Colon (tissue), 2 donors: ENCODE measurements at regions not wholly inside any gene's neighbourhood (a gene's known extent, or its start where the extent isn't known, plus 50 kb on each side); places are given as distances from the start of the nearest gene placed in this dataset.
"Not testable (repeated sequence)": the region's sequence is repeated elsewhere in the genome, so short reads cannot be mapped to it uniquely, and the experiment has no call there.

ENCODE experiments used
- FAIRE-seq: peaks from 2 replicates; lab custom pipeline; 2012; peaks lifted over from hg19 to GRCh38; lab: Jason Lieb, UNC
- donor health status: control.
- donor health status: control.

DNA sequence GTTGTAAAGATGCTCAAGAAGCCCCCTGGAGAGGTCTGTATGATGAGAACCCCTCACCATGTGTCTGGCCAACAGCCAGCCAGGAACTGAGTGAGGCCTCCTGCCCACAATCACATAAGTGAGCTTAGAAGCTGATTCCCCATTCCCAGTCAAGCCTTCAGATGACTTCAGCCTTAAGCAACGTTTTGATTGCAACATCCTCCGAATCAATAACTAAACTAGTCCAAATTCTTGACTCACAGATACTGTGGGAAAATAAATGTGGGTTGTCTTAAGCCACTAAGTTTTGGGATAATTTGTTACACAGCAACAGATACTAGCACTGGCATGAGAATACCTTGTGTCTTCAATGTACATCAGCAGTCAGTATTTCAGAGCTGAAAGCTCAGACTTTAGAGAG, 54.5 kb upstream of the HS3ST4 start:
- FAIRE-seq, result no peak

DNA sequence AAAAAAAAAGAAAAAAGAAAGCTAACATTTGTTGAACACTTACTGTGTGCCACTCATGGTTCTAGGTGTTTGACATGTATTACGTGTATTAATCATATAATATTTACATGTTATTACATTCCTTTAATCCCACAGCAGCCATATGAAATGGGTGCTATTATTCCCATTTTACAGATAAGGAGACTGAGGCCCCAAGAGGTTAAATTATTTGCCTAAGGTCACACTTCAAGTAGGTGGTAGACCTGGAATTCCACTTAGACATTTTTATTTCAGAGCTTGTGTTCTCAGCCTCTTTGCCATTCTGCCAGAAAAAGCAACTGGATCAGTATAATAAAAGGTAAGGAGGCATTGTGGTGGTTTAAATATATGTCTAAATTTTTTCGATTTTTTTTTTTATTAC, 55.1 kb upstream of the HS3ST4 start:
- FAIRE-seq, result no peak

DNA sequence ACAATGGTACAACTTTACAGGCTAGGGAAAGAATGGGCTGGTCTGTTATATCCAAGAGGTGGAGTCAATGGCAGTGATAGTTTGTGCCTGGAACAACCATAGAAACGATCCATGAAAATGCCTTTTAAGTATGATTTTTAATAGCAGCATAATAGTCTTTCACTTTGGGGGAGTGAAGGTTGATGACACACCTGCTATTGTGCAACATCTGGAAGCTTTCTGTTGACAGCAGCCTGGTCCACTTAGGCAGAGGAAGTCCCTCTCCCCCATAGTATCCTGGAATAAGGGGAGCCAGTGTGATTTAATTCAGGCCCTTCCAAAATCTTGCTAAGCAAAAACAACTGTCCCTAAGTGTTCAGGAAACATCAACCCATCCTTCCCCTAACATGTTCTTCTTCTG, 56.3 kb upstream of the HS3ST4 start:
- FAIRE-seq, result no peak

DNA sequence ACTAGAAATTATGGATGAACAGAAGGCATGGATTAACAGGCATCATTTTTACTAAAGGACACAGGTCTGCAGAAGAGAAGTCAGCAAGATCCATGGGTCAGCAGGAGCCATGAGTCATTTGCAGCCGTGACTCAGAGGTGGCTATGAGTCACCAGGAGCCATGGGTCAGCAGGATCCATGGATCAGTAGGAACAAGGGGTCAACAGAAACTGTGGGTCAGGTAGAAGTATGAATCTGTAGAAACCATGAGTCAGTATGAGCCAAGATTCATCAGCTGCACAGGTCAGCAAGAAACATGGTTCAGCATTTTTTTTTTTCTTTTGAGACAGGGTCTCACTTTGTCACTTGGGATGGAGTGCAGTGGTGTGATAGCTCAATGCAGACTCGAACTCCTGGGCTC, 58.2 kb upstream of the HS3ST4 start:
- no peak for FAIRE-seq

DNA sequence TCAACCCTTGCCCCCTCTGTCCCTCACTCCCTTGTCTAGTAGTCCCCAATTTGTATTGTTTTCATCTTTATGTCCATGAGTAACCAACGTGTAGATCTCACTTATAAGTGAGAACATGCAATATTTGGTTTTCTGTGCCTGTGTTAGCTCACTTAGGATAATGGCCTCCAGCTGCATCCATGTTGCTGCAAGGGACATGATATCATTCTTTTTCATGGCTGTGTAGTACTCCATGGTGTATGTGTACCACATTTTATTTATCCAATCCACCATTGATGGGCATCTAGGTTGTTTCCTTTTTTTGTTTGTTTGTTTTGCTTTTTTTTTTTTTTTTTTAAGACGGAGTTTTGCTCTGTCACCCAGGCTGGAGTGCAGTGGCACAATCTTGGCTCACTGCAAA, 63.0 kb upstream of the HS3ST4 start:
- no peak for FAIRE-seq

DNA sequence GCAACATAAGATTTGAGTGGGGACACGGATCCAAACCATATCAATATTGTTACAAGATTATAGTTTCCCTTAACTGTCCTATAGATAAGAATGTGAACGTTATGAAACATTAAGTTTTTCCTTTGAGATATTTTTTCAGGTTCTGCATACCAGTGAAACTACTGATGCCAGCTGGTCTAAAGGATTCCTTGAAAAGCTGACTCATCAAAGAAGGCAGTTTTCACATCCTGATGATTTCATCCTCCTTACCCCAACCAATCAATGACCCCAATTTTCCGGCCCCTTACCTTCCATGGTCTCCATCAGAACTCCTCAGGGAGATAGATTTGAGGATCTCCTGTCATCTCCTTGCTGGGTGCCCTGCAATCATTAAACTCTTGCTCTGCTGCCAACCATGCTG, 64.1 kb upstream of the HS3ST4 start:
- FAIRE-seq, result no peak

DNA sequence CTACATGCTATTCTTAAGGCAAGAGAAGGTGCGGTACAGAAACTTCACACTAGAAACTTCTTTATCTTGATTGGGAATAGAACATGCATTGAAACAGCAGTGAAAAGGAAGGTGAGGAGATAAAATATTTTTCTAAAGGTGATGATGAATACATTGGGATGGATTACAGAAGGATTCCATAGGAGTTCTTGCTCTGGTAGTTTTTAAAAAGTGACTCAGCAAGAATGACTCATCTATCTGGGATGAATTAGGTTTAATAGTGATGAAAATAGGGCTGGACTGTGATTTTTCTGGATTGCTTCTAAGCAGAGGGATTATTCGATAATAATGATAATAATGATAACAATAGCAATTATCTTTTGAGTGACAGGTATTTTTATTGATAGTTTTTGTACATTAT, 65.6 kb upstream of the HS3ST4 start:
- FAIRE-seq, result no peak

DNA sequence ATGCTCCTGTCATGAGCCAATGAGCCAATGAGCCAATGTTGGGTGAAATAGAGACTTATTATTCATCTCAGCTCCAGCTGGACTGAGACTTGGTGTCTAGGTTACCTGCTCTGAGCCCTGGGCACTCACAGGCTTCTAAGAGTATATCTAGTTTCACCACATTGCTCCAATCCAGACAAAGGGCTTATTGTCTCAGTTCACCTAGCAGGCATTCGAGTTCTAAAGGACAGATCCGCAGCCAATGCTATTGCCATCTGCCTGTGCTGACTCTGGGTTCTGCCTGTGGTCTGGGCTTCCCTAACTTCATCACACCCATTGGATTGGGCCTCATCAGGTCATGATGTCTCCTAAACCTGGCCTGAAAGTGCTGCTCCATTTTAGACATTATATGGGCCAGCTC, 66.1 kb upstream of the HS3ST4 start:
- FAIRE-seq, result no peak

DNA sequence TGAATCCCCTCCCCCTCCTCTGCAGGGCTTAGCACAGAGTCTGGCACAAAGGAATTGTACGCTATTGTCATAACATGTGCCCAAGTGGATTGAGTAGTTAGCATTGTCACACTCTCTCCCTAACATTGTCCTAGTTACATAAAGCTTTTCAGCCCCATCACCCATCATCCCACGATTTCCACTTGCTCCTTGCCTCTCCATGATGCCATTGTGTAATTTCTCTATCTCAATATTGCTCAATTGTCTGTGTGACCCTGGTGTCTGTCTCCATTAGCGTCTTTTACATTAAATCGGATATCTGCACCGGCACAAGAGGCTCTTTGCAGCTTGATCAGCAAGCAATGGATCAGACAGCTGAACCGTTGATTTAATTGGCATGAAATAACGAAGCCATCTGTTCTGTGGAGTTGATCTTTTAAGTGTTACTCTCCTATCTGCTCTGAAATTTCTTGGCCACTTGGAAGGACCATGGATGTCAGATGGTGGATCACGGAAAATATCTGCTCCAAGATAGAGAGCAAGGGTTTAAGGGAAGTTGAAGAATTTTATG, 77.0 kb upstream of the HS3ST4 start:
- no peak for FAIRE-seq

DNA sequence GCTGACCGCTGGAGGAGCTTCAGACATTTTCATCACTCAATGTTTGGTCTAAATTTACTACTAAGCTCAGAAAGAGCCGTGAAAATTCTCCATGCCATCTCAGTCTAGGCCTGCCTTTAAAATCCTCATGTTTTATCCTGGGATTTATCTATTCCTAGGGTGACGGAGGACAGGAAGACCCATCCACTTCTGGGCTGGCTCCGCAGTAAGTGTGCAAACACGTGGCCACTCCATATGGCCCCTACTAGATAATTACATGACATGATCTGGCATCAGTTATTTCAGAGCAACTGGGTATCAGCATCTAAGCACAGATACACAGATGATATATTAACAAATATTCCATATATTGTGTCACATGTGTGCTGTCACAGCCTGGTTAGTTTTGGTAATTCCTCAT, 77.8 kb upstream of the HS3ST4 start:
- no peak for FAIRE-seq

DNA sequence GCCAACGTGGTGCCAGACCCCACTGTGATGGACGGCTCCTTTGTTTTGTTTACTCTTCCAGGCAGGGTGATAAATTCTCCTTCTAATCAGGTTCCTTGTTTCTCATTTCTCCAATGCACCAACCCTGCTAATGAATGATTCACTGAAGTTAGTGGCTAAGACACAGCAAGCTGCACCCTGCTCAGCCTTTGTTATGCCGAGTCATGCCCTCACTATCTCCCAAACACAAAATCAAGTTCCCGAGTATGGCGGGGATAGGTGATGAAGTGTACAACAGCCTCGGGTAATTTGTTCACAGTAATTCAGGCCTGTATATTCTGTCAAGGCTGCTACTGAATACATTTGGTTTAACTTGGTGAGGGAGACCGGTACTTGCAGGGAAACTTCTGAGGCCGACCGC, 83.8 kb upstream of the HS3ST4 start:
- no peak for FAIRE-seq

DNA sequence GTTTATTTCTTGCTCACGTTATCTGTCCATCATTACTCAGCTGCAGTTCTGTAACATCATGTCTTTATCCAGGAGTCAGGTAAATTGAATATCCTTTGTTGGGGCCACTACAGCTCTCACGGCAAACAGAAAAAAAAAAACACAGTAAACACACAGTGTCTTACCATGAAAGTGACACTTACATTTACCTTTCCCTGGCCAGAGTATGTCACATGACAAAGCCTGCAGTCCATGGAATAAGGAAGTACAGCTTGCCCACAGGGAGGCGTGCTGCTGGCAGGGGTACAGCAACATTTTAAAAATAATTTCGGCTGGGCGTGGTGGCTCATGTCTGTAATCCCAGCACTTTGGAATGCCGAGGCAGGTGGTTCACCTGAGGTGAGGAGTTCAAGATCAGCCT, 85.7 kb upstream of the HS3ST4 start:
- no peak for FAIRE-seq

DNA sequence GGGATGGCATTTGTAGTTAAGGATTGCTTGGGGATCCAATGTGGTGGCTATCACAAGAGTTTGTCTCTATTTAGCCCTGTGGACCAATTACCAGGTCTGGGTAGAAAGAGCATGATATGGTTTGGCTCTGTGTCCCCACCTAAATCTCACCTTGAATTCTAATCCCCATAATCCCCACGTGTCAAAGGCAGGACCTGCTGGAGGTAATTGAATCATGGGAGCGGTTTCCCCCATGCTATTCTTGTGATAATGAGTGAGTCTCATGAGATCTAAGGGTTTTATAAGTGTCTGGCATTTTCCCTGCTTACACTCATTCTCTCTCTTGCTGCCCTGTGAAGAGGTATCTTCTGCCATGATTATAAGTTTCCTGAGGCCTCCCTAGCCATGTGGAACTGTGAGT, 86.4 kb upstream of the HS3ST4 start:
- FAIRE-seq, result no peak

DNA sequence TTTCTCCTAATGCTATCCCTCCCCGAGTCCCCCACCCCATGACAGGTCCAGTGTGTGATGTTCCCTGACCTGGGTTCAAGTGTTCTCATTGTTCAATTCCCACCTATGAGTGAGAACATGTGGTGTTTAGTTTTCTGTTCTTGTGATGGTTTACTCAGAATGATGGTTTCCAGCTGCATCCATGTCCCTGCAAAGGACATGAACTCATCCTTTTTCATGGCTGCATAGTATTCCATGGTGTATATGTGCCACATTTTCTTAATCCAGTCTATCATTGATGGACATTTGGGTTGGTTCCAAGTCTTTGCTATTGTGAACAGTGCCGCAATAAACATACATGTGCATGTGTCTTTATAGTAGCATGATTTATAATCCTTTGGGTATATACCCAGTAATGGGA, 90.5 kb upstream of the HS3ST4 start:
- not testable (repeated sequence) for FAIRE-seq

DNA sequence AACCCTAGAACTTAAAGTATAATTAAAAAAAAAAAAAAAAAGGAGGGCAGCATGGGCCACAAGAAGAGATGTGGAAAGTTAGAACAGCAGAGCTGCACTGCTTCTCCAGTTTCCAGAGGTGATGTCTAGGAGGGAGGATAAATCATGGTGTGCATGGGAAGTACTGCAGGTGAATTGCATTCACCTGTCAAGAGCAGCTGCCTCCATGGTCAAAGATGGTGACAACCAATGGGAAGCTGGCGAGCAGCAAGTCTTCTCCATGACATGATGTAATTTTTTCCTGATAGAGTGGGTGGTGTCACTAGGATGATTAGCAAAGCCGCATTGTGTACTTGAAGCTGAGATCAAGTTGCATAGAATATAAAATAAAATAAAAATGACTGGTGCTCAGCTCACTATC, 95.6 kb upstream of the HS3ST4 start:
- FAIRE-seq, result no peak

DNA sequence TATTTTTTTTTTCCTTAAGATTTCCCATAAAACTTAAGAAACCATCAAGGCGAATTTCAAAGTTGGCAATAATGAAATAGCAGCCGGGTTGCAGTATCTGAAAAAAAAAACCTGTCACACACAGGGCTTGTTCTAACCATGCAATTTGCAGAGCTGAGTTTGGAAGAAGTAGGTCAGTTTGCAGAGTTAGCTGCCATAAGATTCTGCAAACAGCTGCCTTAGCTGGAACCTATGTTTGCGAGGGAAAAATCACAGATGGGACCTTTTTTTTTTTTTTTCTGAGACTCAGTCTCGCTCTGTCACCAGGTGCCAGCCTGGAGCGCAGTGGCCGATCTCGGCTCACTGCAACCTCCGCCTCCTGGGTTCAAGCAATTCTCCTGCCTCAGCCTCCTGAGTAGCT, 98.5 kb upstream of the HS3ST4 start:
- no peak for FAIRE-seq

DNA sequence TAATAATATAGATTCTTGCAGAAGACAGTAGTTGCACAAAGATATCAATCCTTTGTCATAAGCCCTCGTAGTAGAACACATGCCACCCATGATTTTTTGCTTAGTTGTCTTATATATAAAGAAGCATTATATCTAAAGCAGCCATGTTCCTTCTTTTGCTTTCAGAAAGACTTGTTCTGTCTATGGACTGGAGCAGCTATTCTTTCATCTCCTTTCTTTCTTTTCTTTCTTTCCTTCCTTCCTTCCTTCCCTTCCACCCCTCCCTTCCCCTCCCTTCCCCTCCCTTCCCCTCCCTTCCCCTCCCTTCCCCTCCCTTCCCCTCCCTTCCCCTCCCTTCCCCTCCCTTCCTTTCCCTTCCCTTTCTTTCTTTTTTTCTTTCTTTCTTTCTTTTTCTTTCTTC, 104.0 kb upstream of the HS3ST4 start:
- no peak for FAIRE-seq

DNA sequence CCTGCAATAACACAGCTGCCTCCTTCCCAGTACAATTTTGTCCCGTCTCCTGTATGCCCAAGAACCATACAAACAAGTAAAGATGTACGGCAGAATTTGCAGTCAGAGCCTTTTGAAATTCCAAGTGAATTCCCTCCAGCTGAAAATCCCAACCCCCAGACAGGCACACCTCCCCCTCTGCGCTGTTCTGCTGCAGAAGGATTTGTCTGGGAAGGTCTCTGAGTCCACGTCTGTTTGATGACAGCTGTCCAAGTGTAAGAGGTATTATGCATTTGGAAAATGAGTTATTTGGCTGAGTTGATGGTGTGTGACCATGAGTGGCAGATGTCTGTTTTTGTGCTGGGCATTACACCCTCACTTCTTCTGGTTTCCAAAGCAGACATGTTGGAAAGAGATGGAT, 104.9 kb upstream of the HS3ST4 start:
- no peak for FAIRE-seq

DNA sequence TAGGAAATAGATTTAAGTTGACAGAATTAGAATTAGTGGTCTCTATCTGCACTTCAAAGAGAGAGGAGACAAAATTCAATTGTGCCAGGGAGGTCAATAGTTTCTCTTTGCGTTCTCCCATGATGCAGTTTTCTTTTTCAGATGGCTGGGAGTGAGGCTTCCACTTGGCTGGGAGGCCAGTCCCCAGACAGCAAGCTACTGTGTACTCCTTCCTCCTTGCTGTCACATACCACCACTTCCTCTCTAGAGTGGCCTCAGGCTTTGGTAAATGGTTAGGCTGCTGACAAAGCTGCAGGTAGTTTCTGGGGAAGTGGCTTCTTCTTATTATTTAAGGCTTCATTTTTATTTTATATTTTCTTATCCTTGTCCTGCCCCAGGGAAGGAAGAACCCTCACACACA, 106.2 kb upstream of the HS3ST4 start:
- FAIRE-seq, result no peak

DNA sequence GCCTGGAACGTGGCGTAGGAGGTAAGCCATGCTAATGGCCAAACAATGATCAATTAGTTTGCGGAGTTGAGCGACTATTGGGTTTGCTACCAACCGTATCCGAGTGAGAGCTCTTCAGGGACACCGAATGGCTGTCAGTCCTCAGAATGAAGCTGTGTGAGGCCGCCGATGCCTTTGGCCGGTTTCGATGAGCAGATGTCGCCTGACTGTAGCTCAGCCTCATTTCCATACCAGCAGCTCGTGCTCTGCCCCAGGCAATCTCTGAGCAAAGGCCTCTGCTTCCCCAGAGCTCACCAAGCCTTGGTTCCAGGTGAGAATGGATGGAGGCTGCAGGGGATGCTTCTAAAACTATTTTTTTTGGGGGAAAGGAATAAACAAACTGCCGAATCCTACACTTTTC, 111.7 kb upstream of the HS3ST4 start:
- no peak for FAIRE-seq

DNA sequence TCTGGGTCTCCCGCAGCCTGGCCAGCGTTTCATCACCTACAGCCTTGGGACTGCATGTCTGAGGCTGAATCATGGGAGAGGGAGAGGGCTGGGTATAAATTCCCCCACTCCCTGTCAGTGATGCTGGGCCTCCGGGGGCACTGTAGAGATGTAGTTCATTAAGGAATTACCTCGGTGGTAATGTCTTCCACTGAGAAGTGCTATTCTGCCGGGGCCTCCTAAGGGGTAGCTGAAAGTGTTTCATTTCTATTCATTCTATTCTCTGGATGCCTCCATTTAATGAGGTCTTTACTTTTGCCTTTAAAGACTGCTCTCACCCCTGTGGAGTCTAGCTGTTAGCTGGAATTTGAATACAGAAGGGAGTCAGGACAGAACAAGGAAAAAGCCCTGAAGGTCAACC, 116.4 kb upstream of the HS3ST4 start:
- no peak for FAIRE-seq

DNA sequence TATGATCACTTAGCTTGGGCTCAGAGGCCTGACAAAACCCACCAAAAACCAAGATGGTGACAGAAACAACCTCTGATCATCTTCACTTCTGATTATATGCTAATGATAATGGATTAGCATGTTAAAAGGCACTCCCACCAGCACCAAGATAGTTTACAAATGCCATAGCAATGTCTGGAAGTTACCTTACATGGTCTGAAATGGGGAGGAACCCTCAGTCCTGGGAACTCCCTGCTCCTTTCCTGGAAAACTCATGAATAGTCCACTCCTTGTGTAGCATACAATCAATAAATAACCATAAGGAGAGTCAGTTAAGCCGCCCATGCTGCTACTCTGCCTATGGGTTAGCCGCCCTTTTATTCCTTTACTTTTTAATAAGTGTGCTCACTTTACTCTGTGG, 120.0 kb upstream of the HS3ST4 start:
- FAIRE-seq, result no peak

DNA sequence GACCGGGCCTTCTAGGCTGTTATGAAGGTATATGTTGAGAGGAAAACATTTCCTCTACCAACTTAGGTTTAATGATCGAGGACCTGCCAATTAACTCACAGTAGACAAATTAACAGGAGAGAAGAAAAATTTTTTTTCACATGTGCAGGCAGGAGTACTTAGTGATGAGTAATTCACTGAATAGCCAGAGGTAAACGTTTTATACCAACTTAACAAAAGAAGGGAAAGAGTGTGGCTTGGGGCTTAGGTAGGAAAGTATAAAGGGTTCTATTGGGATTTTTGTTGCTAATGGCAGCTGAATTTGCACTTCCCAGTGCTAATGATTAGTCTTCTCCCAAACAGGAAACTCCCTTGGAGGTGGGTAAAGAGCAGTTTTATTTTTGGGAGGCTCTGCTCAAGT, 121.6 kb upstream of the HS3ST4 start:
- no peak for FAIRE-seq

DNA sequence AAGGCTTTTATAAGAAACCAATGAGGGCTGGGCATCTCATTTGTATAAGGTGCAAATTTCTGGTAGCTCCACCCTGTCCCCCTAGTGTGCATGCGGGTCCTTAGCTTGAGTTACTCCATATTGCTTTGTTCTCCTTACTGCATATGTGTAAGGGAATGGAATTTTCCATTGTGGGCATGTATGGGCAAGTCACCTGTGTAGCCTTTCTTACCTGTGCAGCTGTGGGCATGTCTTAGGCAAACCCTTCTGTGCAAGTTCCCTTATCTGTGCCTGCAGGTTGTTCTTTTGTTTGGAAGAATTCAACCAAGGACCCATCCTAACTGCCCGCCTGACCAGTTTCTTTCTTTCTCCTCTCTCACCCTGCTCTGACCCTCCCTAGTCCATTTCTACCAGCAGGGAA, 122.8 kb upstream of the HS3ST4 start:
- FAIRE-seq, result no peak

DNA sequence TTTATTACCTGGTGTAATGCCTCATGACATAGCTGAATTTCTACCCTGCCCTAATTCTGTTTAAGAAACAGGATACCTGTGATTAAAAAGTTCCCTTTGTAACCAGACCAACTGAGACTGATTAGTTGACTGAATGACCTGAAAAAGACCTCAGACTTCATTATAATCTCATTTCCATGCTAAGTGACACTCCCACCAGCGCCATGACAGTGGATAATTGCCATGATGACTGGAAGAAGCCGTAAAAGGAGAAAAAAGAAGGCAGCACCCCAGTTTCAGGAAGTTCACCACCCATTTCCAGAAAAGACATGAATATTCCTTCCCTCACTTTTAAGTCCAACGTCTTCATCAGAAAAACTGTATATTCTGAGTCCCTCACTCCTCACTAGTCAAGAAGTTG, 125.6 kb upstream of the HS3ST4 start:
- no peak for FAIRE-seq
